DMS153 (cell line): ENCODE measurements at regions not wholly inside any gene's neighbourhood (a gene's known extent, or its start where the extent isn't known, plus 50 kb on each side); places are given as distances from the start of the nearest gene placed in this dataset.
"Not testable (repeated sequence)": the region's sequence is repeated elsewhere in the genome, so short reads cannot be mapped to it uniquely, and the experiment has no call there.

Experiments
- DNase-seq: peaks from one replicate; lab custom pipeline; 2025; lab: John Stamatoyannopoulos, UW

- DNase-seq = no peak
Measured at GRCh38 chr5:164206196-164206595, 700.8 kb downstream of the MAT2B start.

GRCh38 chr5:164207646-164208045 is 702.2 kb downstream of the MAT2B start:
- DNase-seq = no peak

GRCh38 chr5:164210491-164210890 is 705.1 kb downstream of the MAT2B start:
- no peak for DNase-seq

GRCh38 chr5:164214698-164215097 is 709.3 kb downstream of the MAT2B start:
- no peak for DNase-seq

- no peak for DNase-seq
Measured at GRCh38 chr5:164217464-164217863, 712.0 kb downstream of the MAT2B start.

GRCh38 chr5:164220522-164220921 is 715.1 kb downstream of the MAT2B start:
- DNase-seq = no peak

- DNase-seq = no peak
Measured at GRCh38 chr5:164224236-164224635, 718.8 kb downstream of the MAT2B start.

- DNase-seq = no peak
Measured at GRCh38 chr5:164224772-164225171, 719.4 kb downstream of the MAT2B start.

- DNase-seq = no peak
Measured at GRCh38 chr5:164230341-164230740, 724.9 kb downstream of the MAT2B start.

GRCh38 chr5:164233791-164234190 is 728.4 kb downstream of the MAT2B start:
- DNase-seq = no peak

GRCh38 chr5:164234321-164234720 is 728.9 kb downstream of the MAT2B start:
- DNase-seq = no peak

GRCh38 chr5:164235300-164235891 is 730.0 kb downstream of the MAT2B start:
- no peak for DNase-seq

- DNase-seq = no peak
Measured at GRCh38 chr5:164237486-164237885, 732.1 kb downstream of the MAT2B start.

- not testable (repeated sequence) for DNase-seq
Measured at GRCh38 chr5:164251781-164252180, 746.4 kb downstream of the MAT2B start.

GRCh38 chr5:164253764-164254163 is 748.3 kb downstream of the MAT2B start:
- no peak for DNase-seq

- no peak for DNase-seq
Measured at GRCh38 chr5:164255598-164256213, 750.3 kb downstream of the MAT2B start.

- no peak for DNase-seq
Measured at GRCh38 chr5:164256351-164256750, 750.9 kb downstream of the MAT2B start.

- DNase-seq = no peak
Measured at GRCh38 chr5:164256954-164257353, 751.5 kb downstream of the MAT2B start.

GRCh38 chr5:164265566-164265965 is 760.1 kb downstream of the MAT2B start:
- DNase-seq = no peak

GRCh38 chr5:164266571-164266970 is 761.2 kb downstream of the MAT2B start:
- DNase-seq = no peak

- DNase-seq = no peak
Measured at GRCh38 chr5:164277720-164278119, 772.3 kb downstream of the MAT2B start.

GRCh38 chr5:164289526-164289925 is 784.1 kb downstream of the MAT2B start:
- no peak for DNase-seq

- no peak for DNase-seq
Measured at GRCh38 chr5:164296603-164297080, 791.2 kb downstream of the MAT2B start.

GRCh38 chr5:164298165-164298564 is 792.7 kb downstream of the MAT2B start:
- DNase-seq = no peak
